Astrocyte (in vitro differentiated cells and primary cell): ENCODE measurements at regions not wholly inside any gene's neighbourhood (a gene's known extent, or its start where the extent isn't known, plus 50 kb on each side); places are given as distances from the start of the nearest gene placed in this dataset.

Experiments
- DNase-seq: peaks from one replicate; pipeline ENCODE4 v3.0.0-alpha.2; 2010; ENCODE audit warnings: low read depth
- FAIRE-seq: peaks from 2 replicates; lab custom pipeline; 2011; peaks lifted over from hg19 to GRCh38; lab: Jason Lieb, UNC
- H2AFZ ChIP-seq: 2 replicates; pipeline ENCODE4 v1.6.0; 2012; ENCODE audit warnings: low read depth, low read length, inconsistent platforms
- H3K27ac ChIP-seq: 2 replicates; pipeline ENCODE4 v1.5.1; 2011; ENCODE audit warnings: low read depth, low read length, inconsistent platforms
- H3K27me3 ChIP-seq: 2 replicates; pipeline ENCODE4 v1.6.0; 2011; ENCODE audit warnings: low read length, inconsistent platforms; ENCODE audit not compliant: insufficient read depth
- H3K36me3 ChIP-seq: 2 replicates; pipeline ENCODE4 v1.5.1; 2011; ENCODE audit warnings: low read length, inconsistent platforms; ENCODE audit not compliant: insufficient read depth
- H3K4me1 ChIP-seq: 2 replicates; pipeline ENCODE4 v1.5.1; 2011; ENCODE audit warnings: low read length, inconsistent platforms; ENCODE audit not compliant: insufficient read depth
- H3K4me2 ChIP-seq: 2 replicates; pipeline ENCODE4 v1.6.0; 2012; ENCODE audit warnings: low read length, inconsistent platforms
- H3K4me3 ChIP-seq: 2 replicates; pipeline ENCODE4 v1.5.1; 2011; ENCODE audit warnings: low read depth, mild to moderate bottlenecking, low read length, inconsistent platforms; ENCODE audit not compliant: insufficient read depth
- H3K79me2 ChIP-seq: 2 replicates; pipeline ENCODE4 v1.6.0; 2012; ENCODE audit warnings: mild to moderate bottlenecking, low read length, inconsistent platforms; ENCODE audit not compliant: insufficient read depth
- H3K9ac ChIP-seq: 2 replicates; pipeline ENCODE4 v1.6.0; 2012; ENCODE audit warnings: mild to moderate bottlenecking, low read length, inconsistent platforms
- H3K9me3 ChIP-seq: 2 replicates; pipeline ENCODE4 v1.5.1; 2012; ENCODE audit warnings: low read depth, mild to moderate bottlenecking, low read length, inconsistent platforms; ENCODE audit not compliant: insufficient read depth
- H4K20me1 ChIP-seq: 2 replicates; pipeline ENCODE4 v1.6.0; 2012; ENCODE audit warnings: low read length, inconsistent platforms; ENCODE audit not compliant: insufficient read depth
- H3K27ac Mint-ChIP-seq: one replicate; pipeline ENCODE4 v1.8.0; 2021; ENCODE audit warnings: mild to moderate bottlenecking, mixed read lengths; ENCODE audit not compliant: unreplicated experiment
- H3K27me3 Mint-ChIP-seq: one replicate; pipeline ENCODE4 v1.8.0; 2021; ENCODE audit warnings: low read depth, mixed read lengths; ENCODE audit not compliant: unreplicated experiment
- H3K36me3 Mint-ChIP-seq: one replicate; pipeline ENCODE4 v1.8.0; 2021; ENCODE audit warnings: low read depth, mixed read lengths; ENCODE audit not compliant: unreplicated experiment
- H3K4me1 Mint-ChIP-seq: one replicate; pipeline ENCODE4 v1.8.0; 2021; ENCODE audit warnings: low read depth, mixed read lengths; ENCODE audit not compliant: unreplicated experiment
- H3K4me3 Mint-ChIP-seq: one replicate; pipeline ENCODE4 v1.8.0; 2021; ENCODE audit warnings: mild to moderate bottlenecking, moderate library complexity, mixed read lengths; ENCODE audit not compliant: unreplicated experiment
- H3K9me3 Mint-ChIP-seq: one replicate; pipeline ENCODE4 v1.8.0; 2021; ENCODE audit warnings: mild to moderate bottlenecking, mixed read lengths; ENCODE audit not compliant: unreplicated experiment
- EZH2 ChIP-seq: IDR thresholded peaks from 2 replicates; pipeline ENCODE4 v1.6.1; 2012; ENCODE audit warnings: mild to moderate bottlenecking, low read length, inconsistent platforms; ENCODE audit not compliant: insufficient read depth
- TF ChIP-seq, protein P1 (sequence below): IDR thresholded peaks from 2 replicates; pipeline ENCODE4 v1.5.1; 2011; ENCODE audit warnings: low read depth, mild to moderate bottlenecking, inconsistent platforms, low read length, moderate library complexity; ENCODE audit not compliant: insufficient read depth

DNA sequence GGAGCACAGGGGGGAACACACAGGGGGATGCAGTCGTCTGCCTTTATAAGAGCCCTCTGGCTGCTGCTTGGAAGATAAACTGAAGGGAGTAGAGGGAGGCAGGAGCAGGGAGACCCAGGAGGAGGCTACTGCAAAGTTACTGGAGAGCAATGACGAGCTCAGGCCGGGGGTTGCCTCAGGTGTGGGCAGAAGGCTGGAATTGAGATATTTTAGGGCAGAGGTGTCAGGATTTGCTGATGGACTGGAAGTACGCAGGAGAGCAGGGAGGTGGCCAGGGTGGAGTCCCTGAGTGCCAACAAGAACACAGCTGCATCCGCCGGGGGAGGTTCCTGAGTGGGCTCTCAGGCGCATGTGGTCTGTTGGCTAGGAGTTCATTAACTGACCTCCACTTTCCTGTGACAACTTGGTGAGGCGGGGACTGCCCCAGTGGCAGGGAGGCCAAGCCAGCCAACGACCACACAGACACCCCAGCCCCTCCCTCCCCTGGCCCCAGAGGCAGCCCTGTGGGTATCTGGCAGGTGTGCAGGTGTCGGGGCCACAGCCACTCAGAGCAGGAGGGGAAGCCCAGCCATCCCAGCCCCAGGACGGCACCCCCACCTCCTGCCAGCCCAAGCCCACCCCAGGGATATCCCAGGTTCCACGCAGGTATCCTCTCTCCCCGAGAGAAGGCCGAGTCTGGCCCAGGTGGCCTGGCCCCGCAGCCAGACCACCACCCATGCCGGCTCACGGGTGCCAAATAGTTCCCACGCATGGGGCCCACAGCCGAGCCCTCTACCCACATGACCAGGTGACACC lies 85.4 kb downstream of the NCOR2 start:
- peaks cover 2% of the 10 kb centered on the region for H3K36me3 ChIP-seq
- no peaks in the 10 kb centered on the region for H3K9me3 ChIP-seq
- H3K9ac ChIP-seq: no peak overlapping the region
- no peak overlapping the region for H3K4me3 ChIP-seq
- Mint-ChIP-seq H3K4me1 (peaks cover 27% of the 10 kb centered on the region), H3K27ac (peak overlapping the region; percentile 34), H3K27me3 (no peaks in the 10 kb centered on the region), H3K36me3 (peaks cover 19% of the 10 kb centered on the region), H3K4me3 (no peak overlapping the region), H3K9me3 (no peaks in the 10 kb centered on the region)
- peaks cover 14% of the 10 kb centered on the region for H3K4me1 ChIP-seq
- no peaks in the 10 kb centered on the region for H3K27me3 ChIP-seq
- H3K79me2 ChIP-seq: peaks cover 81% of the 10 kb centered on the region
- no peak for DNase-seq
- TF ChIP-seq, protein P1, sequence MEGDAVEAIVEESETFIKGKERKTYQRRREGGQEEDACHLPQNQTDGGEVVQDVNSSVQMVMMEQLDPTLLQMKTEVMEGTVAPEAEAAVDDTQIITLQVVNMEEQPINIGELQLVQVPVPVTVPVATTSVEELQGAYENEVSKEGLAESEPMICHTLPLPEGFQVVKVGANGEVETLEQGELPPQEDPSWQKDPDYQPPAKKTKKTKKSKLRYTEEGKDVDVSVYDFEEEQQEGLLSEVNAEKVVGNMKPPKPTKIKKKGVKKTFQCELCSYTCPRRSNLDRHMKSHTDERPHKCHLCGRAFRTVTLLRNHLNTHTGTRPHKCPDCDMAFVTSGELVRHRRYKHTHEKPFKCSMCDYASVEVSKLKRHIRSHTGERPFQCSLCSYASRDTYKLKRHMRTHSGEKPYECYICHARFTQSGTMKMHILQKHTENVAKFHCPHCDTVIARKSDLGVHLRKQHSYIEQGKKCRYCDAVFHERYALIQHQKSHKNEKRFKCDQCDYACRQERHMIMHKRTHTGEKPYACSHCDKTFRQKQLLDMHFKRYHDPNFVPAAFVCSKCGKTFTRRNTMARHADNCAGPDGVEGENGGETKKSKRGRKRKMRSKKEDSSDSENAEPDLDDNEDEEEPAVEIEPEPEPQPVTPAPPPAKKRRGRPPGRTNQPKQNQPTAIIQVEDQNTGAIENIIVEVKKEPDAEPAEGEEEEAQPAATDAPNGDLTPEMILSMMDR: no peak
- TF ChIP-seq EZH2: no peak
- H3K4me2 ChIP-seq: no peak overlapping the region
- H3K27ac ChIP-seq: no peak overlapping the region
- H2AFZ ChIP-seq: no peak overlapping the region
- peaks cover 98% of the 10 kb centered on the region for H4K20me1 ChIP-seq
- FAIRE-seq: no peak

DNA sequence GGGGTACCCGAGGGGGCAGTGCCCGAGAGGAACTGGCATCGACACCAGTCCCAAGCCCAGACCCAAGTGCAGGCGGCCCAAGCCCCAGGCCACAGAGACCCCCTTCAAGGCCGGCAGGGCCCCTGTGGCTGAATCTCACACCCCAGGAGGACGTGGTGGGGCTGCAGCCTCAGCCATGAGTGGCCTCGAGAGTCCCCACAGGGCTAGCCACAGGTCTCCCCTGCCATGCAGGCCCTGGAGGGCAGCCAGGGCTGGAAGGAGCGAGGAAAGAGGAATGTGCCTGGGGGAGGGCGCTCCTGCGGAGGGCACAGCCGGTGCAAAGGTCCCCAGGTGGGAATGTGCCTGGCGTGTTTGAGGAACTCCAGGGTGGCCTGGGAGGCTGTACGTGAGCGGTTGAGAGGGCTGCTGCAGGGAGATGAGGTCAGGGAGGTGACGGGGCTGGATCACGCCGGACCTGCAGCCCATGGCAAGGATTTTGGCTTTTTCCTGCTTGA lies 86.1 kb downstream of the NCOR2 start:
- DNase-seq (no peak), FAIRE-seq (no peak)
- no peaks in the 10 kb centered on the region for H3K9me3 Mint-ChIP-seq
- no peaks in the 10 kb centered on the region for H3K9me3 ChIP-seq
- H3K9ac ChIP-seq: no peak overlapping the region
- no peak overlapping the region for H3K4me3 Mint-ChIP-seq
- no peak for TF ChIP-seq EZH2
- TF ChIP-seq, protein P1: no peak
- H3K4me1 ChIP-seq: peaks cover 14% of the 10 kb centered on the region
- peaks cover 97% of the 10 kb centered on the region for H4K20me1 ChIP-seq
- H3K36me3 Mint-ChIP-seq: peaks cover 25% of the 10 kb centered on the region
- H3K4me1 Mint-ChIP-seq: peaks cover 27% of the 10 kb centered on the region
- no peak overlapping the region for H3K27ac ChIP-seq
- no peak overlapping the region for H2AFZ ChIP-seq
- H3K4me2 ChIP-seq: no peak overlapping the region
- no peaks in the 10 kb centered on the region for H3K27me3 Mint-ChIP-seq
- peaks cover 7% of the 10 kb centered on the region for H3K36me3 ChIP-seq
- no peak overlapping the region for H3K4me3 ChIP-seq
- peaks cover 75% of the 10 kb centered on the region for H3K79me2 ChIP-seq
- no peaks in the 10 kb centered on the region for H3K27me3 ChIP-seq
- H3K27ac Mint-ChIP-seq: no peak overlapping the region
